HG02642 (cell line): ENCODE measurements at regions not wholly inside any gene's neighbourhood (a gene's known extent, or its start where the extent isn't known, plus 50 kb on each side); places are given as distances from the start of the nearest gene placed in this dataset.
"Not testable (repeated sequence)": the region's sequence is repeated elsewhere in the genome, so short reads cannot be mapped to it uniquely, and the experiment has no call there.

Source experiments
- ATAC-seq: cut with Tn5 transposase; IDR thresholded peaks from one replicate; pipeline ENCODE4 v1.9.1; 2021; ENCODE audit warnings: mild to moderate bottlenecking; ENCODE audit not compliant: unreplicated experiment, poor library complexity

GRCh38 chr1:166485620-166486019 is 318.8 kb upstream of the FAM78B start:
- no peak for ATAC-seq

GRCh38 chr1:166488327-166488726 is 321.5 kb upstream of the FAM78B start:
- ATAC-seq: no peak

GRCh38 chr1:166489356-166489669 is 322.5 kb upstream of the FAM78B start:
- ATAC-seq: no peak

GRCh38 chr1:166489670-166490436 is 323.1 kb upstream of the FAM78B start:
- ATAC-seq: peak; percentile 88

GRCh38 chr1:166490437-166490991 is 323.7 kb upstream of the FAM78B start:
- ATAC-seq: no peak

GRCh38 chr1:166493765-166494164 is 327.0 kb upstream of the FAM78B start:
- ATAC-seq: not testable (repeated sequence)

GRCh38 chr1:166507347-166507746 is 331.9 kb upstream of the POGK start:
- ATAC-seq: no peak

- no peak for ATAC-seq
Observed at GRCh38 chr1:166511761-166512160, 327.5 kb upstream of the POGK start.

- no peak for ATAC-seq
Observed at GRCh38 chr1:166514067-166514466, 325.2 kb upstream of the POGK start.

- no peak for ATAC-seq
Observed at GRCh38 chr1:166527752-166528151, 311.5 kb upstream of the POGK start.

GRCh38 chr1:166538646-166539045 is 300.6 kb upstream of the POGK start:
- ATAC-seq: no peak

- ATAC-seq: no peak
Observed at GRCh38 chr1:166544036-166544435, 295.2 kb upstream of the POGK start.

GRCh38 chr1:166544561-166544960 is 294.7 kb upstream of the POGK start:
- ATAC-seq: no peak

GRCh38 chr1:166552706-166553105 is 286.6 kb upstream of the POGK start:
- no peak for ATAC-seq

- ATAC-seq: no peak
Observed at GRCh38 chr1:166570954-166571353, 268.3 kb upstream of the POGK start.

GRCh38 chr1:166573199-166573598 is 266.1 kb upstream of the POGK start:
- no peak for ATAC-seq

- ATAC-seq: no peak
Observed at GRCh38 chr1:166579557-166580501, 259.4 kb upstream of the POGK start.

GRCh38 chr1:166588741-166589140 is 250.5 kb upstream of the POGK start:
- no peak for ATAC-seq

- ATAC-seq: no peak
Observed at GRCh38 chr1:166590161-166590560, 249.1 kb upstream of the POGK start.

- no peak for ATAC-seq
Observed at GRCh38 chr1:166594646-166595045, 244.6 kb upstream of the POGK start.

GRCh38 chr1:166597516-166597915 is 241.8 kb upstream of the POGK start:
- ATAC-seq: no peak
